ENCODE measurements at regions not wholly inside any gene's neighbourhood (a gene's known extent, or its start where the extent isn't known, plus 50 kb on each side); places are given as distances from the start of the nearest gene placed in this dataset.

DNA sequence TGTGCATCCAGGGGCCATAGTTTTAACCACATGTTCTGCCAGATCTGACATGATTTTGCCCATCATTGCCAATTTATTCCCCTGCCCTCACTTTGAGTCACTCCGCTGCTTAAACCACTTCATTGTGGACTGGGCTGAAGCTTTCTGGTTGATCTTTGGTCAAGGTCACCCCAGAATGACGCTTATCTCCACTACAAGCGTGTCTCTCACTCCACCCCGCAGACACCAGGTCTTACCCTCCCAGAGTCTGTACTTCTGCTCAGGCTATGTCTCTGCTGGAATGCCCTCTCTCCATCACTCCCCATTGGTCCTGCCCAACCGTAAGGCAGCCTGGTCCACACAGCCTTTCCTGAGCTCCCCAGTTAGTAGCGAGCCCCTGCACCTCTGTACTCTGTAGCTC, 170.5 kb upstream of the SYT13 start:
- TF ChIP-seq, protein P1, sequence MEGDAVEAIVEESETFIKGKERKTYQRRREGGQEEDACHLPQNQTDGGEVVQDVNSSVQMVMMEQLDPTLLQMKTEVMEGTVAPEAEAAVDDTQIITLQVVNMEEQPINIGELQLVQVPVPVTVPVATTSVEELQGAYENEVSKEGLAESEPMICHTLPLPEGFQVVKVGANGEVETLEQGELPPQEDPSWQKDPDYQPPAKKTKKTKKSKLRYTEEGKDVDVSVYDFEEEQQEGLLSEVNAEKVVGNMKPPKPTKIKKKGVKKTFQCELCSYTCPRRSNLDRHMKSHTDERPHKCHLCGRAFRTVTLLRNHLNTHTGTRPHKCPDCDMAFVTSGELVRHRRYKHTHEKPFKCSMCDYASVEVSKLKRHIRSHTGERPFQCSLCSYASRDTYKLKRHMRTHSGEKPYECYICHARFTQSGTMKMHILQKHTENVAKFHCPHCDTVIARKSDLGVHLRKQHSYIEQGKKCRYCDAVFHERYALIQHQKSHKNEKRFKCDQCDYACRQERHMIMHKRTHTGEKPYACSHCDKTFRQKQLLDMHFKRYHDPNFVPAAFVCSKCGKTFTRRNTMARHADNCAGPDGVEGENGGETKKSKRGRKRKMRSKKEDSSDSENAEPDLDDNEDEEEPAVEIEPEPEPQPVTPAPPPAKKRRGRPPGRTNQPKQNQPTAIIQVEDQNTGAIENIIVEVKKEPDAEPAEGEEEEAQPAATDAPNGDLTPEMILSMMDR (IDR thresholded peaks at IDR 0.05) = no peak
- TF ChIP-seq EZH2phosphoT487 (IDR thresholded peaks at IDR 0.05) (no peak), EZH2 (IDR thresholded peaks at IDR 0.05) (no peak)

Data from neural progenitor cell (in vitro differentiated cells).